SHP77 (cell line): ENCODE measurements at regions not wholly inside any gene's neighbourhood (a gene's known extent, or its start where the extent isn't known, plus 50 kb on each side); places are given as distances from the start of the nearest gene placed in this dataset.

ENCODE experiments used
- DNase-seq, 2 experiments: peaks; one replicate each; lab custom pipeline; 2025; lab: John Stamatoyannopoulos, UW

GRCh38 chr14:36028665-36029064 lies 147.9 kb downstream of the PTCSC3 start:
- no peak for DNase-seq

GRCh38 chr14:36028218-36028617 lies 148.3 kb downstream of the PTCSC3 start:
- peak; percentile 23 to 25 for DNase-seq

- DNase-seq = no peak
Observed at GRCh38 chr14:36027354-36027753, 149.2 kb downstream of the PTCSC3 start.

DNA sequence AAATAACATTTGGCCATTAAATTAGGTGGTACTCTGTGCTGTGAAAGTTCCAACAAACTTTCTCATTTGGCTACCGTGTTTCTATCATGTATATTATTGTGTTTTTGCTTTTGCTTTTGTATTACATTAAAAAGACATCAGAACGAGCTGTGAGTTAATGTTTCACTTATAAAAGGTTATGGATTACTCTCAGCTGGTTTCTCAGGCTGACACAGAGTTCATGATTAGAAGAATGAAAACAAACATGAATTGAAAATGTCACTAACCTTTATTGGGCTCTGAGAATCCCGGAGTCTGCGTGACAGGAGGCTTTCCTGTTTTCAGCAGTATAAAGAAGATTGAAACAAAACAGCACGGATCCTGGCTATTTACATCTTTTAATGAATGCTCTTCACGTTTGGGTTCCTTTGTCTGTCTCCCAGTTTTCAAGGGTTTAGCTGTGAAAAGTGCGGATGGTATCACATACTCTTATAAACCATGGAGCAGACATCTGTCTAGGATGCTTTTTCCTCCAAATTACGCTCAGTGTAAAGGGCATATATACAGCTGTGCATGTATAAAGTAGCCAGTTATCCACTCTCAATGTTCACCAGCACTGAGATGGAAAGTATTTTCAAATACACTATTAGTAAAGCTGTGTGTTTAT lies 153.6 kb downstream of the PTCSC3 start:
- DNase-seq = no peak

GRCh38 chr14:36021591-36022320 lies 154.8 kb downstream of the PTCSC3 start:
- DNase-seq = no peak

GRCh38 chr14:36021030-36021422 lies 155.5 kb downstream of the PTCSC3 start:
- no peak for DNase-seq

DNA sequence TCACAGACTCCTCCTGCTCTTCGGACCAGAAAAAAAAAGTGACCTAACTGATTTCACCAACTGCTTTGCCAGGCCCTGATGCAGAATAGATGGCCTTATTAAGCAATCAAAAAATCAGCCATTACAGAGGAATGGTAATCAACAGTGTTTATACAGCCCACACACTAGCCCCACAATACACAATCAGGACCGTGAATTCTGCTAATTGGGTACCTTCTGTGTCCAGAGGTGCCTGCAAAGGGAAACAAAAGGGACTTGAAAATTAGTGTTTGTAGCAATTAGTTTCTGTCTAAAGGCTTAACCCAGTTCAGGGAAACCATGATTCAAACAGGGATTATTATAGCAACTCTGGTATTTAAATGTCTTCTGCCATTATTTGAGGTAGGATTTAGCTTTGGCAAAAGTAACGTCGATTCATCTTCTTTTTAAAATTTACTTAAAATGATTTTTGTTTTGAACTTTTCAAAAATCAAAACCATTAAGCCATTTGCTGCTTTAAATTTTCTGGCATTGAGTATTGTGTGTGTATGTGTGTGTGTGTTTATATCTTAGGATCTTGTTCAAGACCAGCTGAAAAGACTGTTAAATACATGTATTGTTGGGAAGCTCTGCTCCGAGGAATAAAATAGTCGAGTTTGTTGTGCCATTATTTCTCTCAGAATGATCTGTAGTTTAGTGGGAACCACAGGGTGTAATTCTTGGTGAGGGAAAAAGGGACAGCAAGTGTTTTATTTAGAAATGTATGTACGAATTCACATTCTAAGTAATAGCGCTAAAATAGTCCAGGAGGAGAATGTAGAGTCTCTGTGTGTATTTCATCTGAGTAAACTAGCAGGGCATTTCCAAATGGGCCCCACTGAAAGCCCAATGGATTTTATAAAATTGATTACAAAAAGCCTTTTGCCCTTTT lies 156.1 kb downstream of the PTCSC3 start:
- DNase-seq = no peak

GRCh38 chr14:36019126-36019525 lies 157.4 kb downstream of the PTCSC3 start:
- DNase-seq = no peak

- no peak for DNase-seq
Observed at GRCh38 chr14:36014236-36014635, 162.3 kb downstream of the PTCSC3 start.

DNA sequence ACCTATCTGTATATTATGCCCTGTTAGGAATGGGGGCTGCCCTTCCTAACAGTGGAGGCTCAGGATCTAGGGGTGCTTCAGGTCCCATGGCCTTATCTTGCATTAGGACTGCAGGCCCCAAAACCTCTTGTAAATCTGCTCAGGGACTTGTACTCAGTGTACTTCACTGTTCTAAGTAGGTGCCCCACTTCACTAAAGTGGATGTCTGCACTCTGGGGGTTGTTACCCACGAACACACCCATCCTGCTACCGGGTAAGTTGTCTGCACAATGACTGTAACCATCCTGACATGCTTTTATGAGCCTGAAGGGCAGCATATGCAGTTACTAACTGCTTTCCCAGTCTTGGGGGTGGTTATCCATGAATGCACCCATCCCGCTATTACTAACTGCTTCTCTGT lies 163.0 kb downstream of the PTCSC3 start:
- DNase-seq = no peak

- no peak for DNase-seq
Observed at GRCh38 chr14:36012621-36013020, 163.9 kb downstream of the PTCSC3 start.

DNA sequence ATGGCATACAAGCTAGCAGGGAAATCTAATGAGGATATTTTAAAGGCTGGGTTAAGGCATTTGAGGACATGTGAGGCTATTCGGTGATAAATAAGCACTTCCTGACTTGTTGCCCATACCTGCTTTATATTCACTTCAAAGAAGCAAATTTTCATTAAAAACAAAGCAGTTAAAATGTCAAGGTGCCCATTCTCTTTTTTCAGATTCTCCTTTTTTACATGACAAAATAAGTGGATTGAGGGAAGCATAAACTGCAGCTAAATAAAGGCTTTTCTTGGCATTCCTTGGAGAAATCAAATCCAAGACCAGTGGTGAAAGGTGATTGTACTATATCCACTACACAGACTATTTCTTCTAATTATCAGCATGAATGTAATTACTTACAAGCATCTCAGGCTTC lies 166.9 kb downstream of the PTCSC3 start:
- no peak for DNase-seq

DNA sequence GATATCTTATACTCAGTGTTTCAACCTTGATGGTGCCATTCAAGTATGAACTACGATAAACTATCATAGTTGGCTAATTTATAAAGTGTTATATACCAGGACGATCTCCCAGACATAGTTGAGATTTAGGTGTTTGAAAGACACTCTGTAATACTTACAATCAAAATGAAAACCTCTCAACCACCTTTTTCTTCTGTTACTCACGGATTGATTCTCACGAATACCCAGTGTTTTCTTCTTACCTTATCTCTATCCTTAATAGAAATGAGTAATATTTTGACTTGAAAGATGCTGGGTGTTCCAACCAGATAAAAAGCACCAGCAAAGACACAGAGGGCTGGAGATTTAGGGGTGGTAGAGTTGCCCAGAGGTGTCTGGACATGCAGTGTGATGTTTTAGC lies 169.9 kb downstream of the PTCSC3 start:
- DNase-seq = no peak

- no peak for DNase-seq
Observed at GRCh38 chr14:36005670-36006069, 170.9 kb downstream of the PTCSC3 start.

- no peak for DNase-seq
Observed at GRCh38 chr14:36001936-36002335, 174.6 kb downstream of the PTCSC3 start.

- DNase-seq = no peak
Observed at GRCh38 chr14:35999294-35999693, 173.2 kb downstream of the BRMS1L start.

- DNase-seq = no peak
Observed at GRCh38 chr14:35998303-35998702, 172.2 kb downstream of the BRMS1L start.

GRCh38 chr14:35993684-35993960 lies 167.5 kb downstream of the BRMS1L start:
- no peak for DNase-seq

- DNase-seq = no peak
Observed at GRCh38 chr14:35992816-35993683, 166.9 kb downstream of the BRMS1L start.

DNA sequence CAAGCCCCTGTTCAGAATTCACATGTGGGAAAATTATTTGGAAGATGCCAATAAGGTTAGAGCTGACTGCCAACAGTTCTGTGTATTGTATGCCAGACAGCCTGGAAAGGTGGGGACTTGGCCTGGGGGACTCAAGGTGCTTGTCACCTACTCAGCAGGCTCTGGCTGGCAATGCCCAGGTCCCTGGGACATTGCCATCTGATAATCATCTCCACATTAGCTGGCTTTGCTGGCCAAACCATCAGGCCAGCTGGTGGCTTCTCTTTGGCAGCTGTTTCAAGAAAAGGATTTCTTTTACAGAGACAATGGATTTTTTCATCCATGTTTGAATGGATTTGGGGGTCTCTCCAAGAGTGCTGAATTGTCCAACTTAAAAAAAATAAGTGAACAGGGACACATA lies 165.2 kb downstream of the BRMS1L start:
- no peak for DNase-seq

DNA sequence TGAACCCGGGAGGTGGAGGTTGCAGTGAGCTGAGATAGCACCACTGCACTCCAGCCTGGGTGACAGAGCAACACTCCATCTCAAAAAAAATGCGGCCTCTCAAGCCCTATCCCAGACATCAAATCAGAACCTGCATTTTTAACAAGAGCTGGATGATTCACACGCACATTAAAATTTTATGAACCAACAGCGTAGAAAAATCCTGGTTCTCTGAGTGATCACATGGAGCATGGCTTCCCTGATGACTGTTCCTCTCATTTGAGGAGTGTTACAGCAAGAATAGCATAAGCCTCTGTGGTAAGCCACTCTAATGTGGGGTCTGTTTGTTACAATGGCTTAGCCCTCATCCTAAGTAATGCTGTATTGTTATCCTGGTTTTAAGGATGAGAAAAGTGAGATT lies 163.6 kb downstream of the BRMS1L start:
- DNase-seq = no peak
